ENCODE measurements at regions not wholly inside any gene's neighbourhood (a gene's known extent, or its start where the extent isn't known, plus 50 kb on each side); places are given as distances from the start of the nearest gene placed in this dataset.

GRCh38 chr10:47183704-47184041, 116.3 kb upstream of the GDF10 start:
- Mint-ChIP-seq H3K9me3 (peaks cover 0 to 4% (median 0%) of the 10 kb centered on the region in 7 donors), H3K27ac (no peak overlapping the region), H3K36me3 (peaks cover 0 to 3% of the 10 kb centered on the region in 2 donors), H3K27me3 (ENCODE audit: low read depth in 3 of 3) (peaks cover 1 to 2% (median 1%) of the 10 kb centered on the region in 3 donors), H3K4me3 (no peak overlapping the region), H3K4me1 (peaks cover 4% of the 10 kb centered on the region)
- no peak for DNase-seq
- Histone ChIP-seq H3K79me2 (ENCODE audit: insufficient read depth, low read length) (no peaks in the 10 kb centered on the region), H3K9me3 (replicated peaks in 1 of 2; ENCODE audit: control insufficient read depth in 1 of 2, insufficient read depth in 1 of 2, low read length in 2 of 2) (no peaks in the 10 kb centered on the region), H3K27ac (ENCODE audit: low read depth in 1 of 2, low read length in 2 of 2) (no peak overlapping the region), H2AFZ (ENCODE audit: insufficient read depth, low read depth, low read length, poor library complexity, severe bottlenecking) (no peak overlapping the region), H3K9ac (ENCODE audit: insufficient read depth, low read length, poor library complexity, severe bottlenecking) (no peak overlapping the region), H3K4me2 (replicated peaks; ENCODE audit: extremely low read depth, low read length, poor library complexity, severe bottlenecking) (no peak overlapping the region), H3K4me1 (ENCODE audit: control insufficient read depth in 1 of 2, insufficient read depth in 2 of 2, low read length in 2 of 2) (no peaks in the 10 kb centered on the region), H3K36me3 (replicated peaks in 1 of 2; ENCODE audit: control insufficient read depth in 1 of 2, insufficient read depth in 2 of 2, low read length in 2 of 2) (no peaks in the 10 kb centered on the region), H3K27me3 (ENCODE audit: control insufficient read depth in 2 of 2, insufficient read depth in 2 of 2, low read length in 2 of 2) (no peaks in the 10 kb centered on the region), H3K4me3 (replicated peaks in 1 of 3; ENCODE audit: low read depth in 2 of 3, low read length in 3 of 3) (no peak overlapping the region), H4K20me1 (ENCODE audit: insufficient read depth, low read length) (no peaks in the 10 kb centered on the region)
- no peak for TF ChIP-seq CTCF (IDR thresholded peaks at IDR 0.05)
- 83% methylated on average over 2 of the region's 4 CpGs for WGBS (ENCODE audit: insufficient coverage)
- intact Hi-C loops (cut with micrococcal nuclease): loop anchor here in 1 of 2 donors (10.0 kb wide), 1 partner anchor 49 kb away; no protein-coding TSS in a partner anchor

GRCh38 chr10:47184273-47184672, 115.7 kb upstream of the GDF10 start:
- 74% methylated on average over 3 of the region's 3 CpGs for WGBS (ENCODE audit: insufficient coverage)
- intact Hi-C loops (cut with micrococcal nuclease): loop anchor here in 1 of 2 donors (10.0 kb wide), 1 partner anchor 49 kb away; no protein-coding TSS in a partner anchor
- DNase-seq: no peak
- no peaks in the 10 kb centered on the region for H3K4me1 ChIP-seq (ENCODE audit: control insufficient read depth in 1 of 2, insufficient read depth in 2 of 2, low read length in 2 of 2)
- no peak for TF ChIP-seq CTCF (IDR thresholded peaks at IDR 0.05)
- no peaks in the 10 kb centered on the region for H3K9me3 ChIP-seq (replicated peaks in 1 of 2; ENCODE audit: control insufficient read depth in 1 of 2, insufficient read depth in 1 of 2, low read length in 2 of 2)
- Mint-ChIP-seq H3K4me3 (no peak overlapping the region), H3K27me3 (ENCODE audit: low read depth in 3 of 3) (peaks cover 1 to 4% (median 2%) of the 10 kb centered on the region in 3 donors), H3K9me3 (peaks cover 0 to 4% (median 1%) of the 10 kb centered on the region in 7 donors), H3K36me3 (peaks cover 0 to 3% of the 10 kb centered on the region in 2 donors), H3K4me1 (peaks cover 4% of the 10 kb centered on the region), H3K27ac (no peak overlapping the region)
- no peak overlapping the region for H3K4me3 ChIP-seq (replicated peaks in 1 of 3; ENCODE audit: low read depth in 2 of 3, low read length in 3 of 3)
- H3K36me3 ChIP-seq (replicated peaks in 1 of 2; ENCODE audit: control insufficient read depth in 1 of 2, insufficient read depth in 2 of 2, low read length in 2 of 2): no peaks in the 10 kb centered on the region
- H3K79me2 ChIP-seq (ENCODE audit: insufficient read depth, low read length): no peaks in the 10 kb centered on the region
- no peaks in the 10 kb centered on the region for H3K27me3 ChIP-seq (ENCODE audit: control insufficient read depth in 2 of 2, insufficient read depth in 2 of 2, low read length in 2 of 2)
- no peak overlapping the region for H3K4me2 ChIP-seq (replicated peaks; ENCODE audit: extremely low read depth, low read length, poor library complexity, severe bottlenecking)
- no peak overlapping the region for H3K27ac ChIP-seq (ENCODE audit: low read depth in 1 of 2, low read length in 2 of 2)
- no peaks in the 10 kb centered on the region for H4K20me1 ChIP-seq (ENCODE audit: insufficient read depth, low read length)
- H3K9ac ChIP-seq (ENCODE audit: insufficient read depth, low read length, poor library complexity, severe bottlenecking): no peak overlapping the region
- H2AFZ ChIP-seq (ENCODE audit: insufficient read depth, low read depth, low read length, poor library complexity, severe bottlenecking): no peak overlapping the region
